Left kidney (tissue), 1 donor: ENCODE measurements at regions not wholly inside any gene's neighbourhood (a gene's known extent, or its start where the extent isn't known, plus 50 kb on each side); places are given as distances from the start of the nearest gene placed in this dataset.
"Not testable (repeated sequence)": the region's sequence is repeated elsewhere in the genome, so short reads cannot be mapped to it uniquely, and the experiment has no call there.

Experiments used
- DNase-seq: peaks from one replicate; pipeline ENCODE4 v3.0.0-alpha.2; 2013

DNA sequence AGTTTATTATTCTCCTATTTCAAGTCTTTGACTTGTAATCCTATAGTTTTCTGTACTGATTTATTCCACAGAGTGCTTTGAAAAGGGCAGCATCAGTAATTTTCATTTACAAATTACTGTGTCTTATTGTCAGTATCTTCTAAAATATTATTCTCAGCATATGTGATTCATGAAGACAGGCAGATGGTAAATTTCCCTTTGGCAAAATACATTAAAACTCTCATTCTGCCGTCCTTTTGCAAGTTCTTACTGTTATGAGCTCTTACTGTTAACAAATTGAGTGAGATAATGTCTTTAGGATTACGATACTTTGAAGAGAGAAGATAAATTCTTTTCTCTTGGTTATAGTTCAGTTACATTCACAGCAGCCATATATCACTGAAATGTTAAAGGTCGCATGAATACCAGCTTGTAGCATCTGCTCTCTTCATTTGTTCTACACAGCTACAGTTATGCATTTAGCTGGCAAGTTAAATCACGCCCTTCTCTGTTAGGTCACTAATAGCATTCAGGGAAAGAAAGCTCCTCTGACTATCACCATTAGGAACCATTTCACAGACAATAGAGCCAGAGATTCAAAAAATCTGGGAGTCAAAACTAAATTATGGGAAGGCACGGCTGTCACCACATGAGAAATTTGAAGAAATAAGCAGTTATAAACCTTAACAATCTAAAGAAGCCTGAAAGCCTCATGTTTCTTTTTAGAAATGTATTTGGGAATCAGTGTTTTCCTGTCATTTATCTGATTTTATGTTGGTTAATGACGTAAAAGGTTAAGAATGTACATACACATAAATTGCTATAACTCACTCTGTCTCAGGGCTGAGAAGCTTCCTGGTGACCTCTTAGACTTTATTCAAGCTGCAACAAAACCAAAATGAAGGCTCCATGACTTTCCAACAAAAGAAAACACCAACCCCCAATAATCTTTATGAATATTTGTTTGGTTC is 109.6 kb upstream of the SP4 start:
- DNase-seq: peak; percentile 22

GRCh38 chr7:21318916-21319270 is 109.0 kb upstream of the SP4 start:
- no peak for DNase-seq

DNA sequence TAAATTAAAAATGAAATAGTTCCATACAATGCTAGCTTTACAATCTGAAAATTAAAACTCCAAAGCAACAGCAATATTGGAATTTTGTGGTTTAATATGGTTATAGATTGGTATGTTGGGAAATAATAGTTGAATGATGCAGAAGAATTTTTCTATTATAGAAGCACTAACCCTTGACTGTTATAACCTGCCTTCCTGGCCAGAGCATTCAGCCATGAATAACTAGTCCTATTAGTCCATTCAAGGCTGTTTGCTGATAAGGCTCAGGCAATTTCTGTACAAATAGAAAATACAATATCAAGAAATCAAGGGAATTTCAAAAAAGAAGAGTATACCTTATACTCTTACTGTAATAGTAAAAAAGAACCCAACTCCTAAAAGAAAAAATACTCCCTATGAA is 101.6 kb upstream of the SP4 start:
- no peak for DNase-seq

DNA sequence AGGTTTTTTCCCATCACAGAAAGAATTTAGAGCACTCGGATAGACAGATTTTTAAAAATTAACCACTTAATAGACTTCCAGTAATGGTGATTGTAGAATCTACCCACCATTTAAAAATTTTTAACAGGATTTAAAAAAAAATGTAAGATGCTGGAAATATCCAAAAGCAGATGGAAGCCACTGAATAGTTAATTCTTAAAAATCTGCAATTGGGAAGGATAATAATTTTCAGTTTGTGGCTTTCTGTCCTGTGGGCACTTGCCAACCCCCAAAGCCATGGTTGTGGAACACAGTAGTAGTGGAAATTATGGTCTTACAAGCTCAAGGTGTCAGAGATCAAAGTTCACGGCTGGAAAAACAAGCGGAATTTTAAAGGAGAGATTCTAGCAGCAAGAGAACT is 101.0 kb upstream of the SP4 start:
- no peak for DNase-seq

DNA sequence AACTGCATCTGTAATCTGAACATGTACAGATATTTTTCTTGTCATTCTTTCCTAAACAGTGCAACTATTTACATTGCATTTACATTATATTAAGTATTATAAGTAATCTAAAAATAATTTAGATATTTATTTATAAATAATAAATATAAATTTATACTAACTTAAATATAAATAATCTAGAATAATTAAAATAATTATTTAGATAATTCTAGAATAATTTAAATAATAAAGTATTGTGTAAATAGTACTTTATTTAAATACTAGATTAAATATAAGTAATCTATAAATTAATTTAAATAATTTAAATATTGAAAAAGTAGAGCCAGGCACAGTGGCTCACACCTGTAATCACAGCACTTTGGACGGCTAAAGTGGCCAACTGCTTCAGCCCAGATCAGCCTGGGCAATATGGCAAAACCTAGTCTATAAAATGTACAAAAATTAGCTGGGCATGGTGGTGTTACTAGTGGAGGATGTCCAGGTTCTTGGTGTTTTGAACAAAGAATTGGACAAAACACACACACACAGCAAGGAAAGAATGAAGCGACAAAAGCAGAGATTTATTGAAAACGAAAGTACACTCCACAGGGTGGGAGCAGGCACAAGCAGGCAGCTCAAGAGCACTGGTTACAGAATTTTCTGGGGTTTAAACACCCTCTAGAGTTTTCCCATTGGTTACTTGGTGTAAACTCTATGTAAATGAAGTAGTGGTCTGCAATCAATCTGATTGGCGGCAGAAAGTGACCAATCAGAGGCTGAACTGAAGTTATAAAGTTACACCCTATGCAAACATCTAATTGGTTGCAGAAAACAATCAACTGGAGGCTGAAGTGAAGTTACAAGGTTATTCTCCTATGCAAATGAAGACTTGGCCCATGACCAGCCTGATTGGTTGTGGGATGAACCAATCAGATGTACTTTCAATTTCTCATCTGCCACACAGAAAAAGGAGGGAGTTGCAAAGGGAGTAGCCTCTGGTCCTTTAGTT is 100.2 kb upstream of the SP4 start:
- no peak for DNase-seq

- no peak for DNase-seq
These were observed 97.3 kb upstream of the SP4 start for GRCh38 chr7:21330462-21331178.

- DNase-seq: no peak
These were observed 93.0 kb upstream of the SP4 start for GRCh38 chr7:21334906-21335305.

DNA sequence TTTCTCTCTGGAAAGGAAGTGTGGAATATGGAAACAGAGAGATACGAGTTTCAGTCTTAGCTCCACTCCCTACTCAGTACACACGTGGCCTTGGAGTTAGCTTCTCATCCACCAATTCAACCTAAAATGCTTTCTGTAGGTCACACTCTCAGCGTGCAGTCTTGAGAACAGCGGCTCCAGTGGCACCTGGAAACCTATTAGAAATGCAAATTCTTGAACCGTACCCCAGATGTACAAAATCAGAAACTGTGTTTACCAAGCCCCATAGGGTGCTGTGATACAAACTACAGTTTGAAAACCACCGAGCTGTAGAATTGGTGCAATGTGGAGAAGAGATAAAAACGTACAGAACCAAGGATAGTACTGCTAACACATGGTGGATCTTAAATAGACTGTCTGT is 91.1 kb upstream of the SP4 start:
- no peak for DNase-seq

- DNase-seq: no peak
These were observed 89.1 kb upstream of the SP4 start for GRCh38 chr7:21338728-21339164.

GRCh38 chr7:21344900-21345299 is 83.0 kb upstream of the SP4 start:
- not testable (repeated sequence) for DNase-seq

DNA sequence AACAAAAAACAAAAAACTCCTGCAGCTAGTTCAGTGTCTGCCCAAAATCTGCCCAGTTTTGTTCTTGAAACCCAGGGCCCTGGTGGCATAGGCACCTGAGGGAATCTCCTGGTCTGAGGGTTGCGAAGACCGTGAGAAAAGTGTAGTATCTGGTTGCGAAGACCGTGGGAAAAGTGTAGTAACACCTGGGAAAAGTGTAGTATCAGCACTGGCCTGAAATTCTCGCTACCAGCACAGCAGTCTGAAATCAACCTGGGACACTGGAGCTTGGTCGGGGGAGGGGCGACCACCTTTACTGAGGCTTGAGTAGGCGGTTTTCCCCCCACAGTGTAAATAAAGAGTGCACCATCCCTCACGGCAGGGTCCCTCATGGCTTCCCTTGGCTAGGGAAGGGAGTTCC is 82.5 kb upstream of the SP4 start:
- no peak for DNase-seq

DNA sequence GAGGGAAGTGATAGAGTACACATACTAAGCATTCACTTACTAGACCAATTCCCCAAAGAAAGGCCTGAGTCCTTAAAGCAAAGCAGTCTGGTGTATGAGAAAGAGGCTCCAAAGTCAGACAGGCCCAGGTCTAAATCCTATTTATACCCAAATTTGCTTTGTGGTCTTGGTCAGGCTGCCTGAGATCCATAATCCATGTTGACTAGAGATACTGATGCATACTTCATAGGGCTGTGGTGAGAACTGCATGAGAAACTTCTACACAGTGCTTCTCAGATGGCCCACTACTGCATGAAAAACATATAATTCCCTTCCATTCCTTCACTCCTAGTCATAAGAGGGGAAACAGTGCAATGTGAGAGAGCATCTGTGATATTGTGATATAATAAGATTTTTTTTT is 81.6 kb upstream of the SP4 start:
- DNase-seq: no peak

- DNase-seq: no peak
These were observed 75.1 kb upstream of the SP4 start for GRCh38 chr7:21352540-21353387.

DNA sequence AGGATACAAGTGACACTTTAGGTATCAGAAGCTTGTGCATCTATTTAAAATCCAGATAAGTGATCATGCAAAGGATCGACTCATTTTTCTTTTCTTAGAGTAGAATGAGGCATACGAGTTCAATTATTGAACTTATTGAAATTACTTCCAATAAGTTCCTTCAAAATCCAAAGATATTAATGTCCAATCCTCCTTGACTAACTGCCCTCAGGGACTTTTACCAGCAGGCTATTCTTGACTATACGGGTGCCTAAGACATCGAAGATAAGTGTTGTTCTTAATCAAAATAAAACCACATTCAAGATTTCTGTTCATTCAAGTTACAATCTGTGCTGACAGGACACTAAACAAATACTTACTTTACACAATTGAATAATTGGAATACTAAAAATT is 74.5 kb upstream of the SP4 start:
- no peak for DNase-seq

GRCh38 chr7:21354284-21354683 is 73.6 kb upstream of the SP4 start:
- no peak for DNase-seq

GRCh38 chr7:21355406-21355874 is 72.4 kb upstream of the SP4 start:
- no peak for DNase-seq

GRCh38 chr7:21356616-21357015 is 71.3 kb upstream of the SP4 start:
- DNase-seq: no peak

DNA sequence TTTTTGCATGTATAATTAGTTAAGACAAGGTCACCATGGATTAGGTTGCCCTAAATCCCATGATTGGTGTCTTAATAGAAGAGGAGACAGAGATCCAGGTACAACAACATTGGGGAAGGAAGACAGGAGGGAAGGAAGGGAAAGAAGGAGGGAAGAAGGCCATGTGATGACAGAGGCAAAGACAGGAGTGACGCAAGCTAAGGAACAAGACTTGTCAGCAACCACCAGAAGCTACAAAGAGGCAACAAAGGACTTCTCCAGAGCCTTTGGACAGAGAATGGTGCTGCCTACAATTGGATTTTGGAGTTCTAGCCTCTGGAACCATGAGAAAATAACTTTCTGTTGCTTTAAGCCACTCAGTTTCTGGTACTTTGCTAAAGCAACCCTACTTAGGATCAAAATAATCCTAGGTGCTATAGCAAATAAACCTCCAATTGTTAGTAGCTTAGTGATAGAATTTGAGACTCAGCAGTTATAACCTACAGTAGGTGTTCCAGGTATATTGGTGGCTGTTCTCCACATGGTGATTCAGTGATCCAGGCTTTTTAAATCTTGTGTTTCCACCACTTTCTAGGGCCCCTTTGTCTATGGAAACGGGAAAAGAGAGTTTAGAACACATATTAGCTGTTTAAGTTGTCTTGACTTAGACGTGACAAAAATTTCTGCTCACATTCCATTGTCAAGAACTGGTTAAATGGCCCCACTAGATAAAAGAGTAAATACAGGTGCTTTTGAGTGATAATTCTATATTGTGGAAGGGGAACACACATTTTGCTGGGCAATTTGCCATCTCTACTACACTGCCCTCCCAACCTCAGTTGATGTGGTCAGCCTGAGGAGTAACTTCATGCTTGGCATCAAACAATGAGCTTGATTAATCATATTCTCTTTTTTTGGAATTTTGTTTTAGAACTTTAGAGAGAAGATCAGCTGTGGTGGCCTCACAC is 70.5 kb upstream of the SP4 start:
- DNase-seq: no peak

DNA sequence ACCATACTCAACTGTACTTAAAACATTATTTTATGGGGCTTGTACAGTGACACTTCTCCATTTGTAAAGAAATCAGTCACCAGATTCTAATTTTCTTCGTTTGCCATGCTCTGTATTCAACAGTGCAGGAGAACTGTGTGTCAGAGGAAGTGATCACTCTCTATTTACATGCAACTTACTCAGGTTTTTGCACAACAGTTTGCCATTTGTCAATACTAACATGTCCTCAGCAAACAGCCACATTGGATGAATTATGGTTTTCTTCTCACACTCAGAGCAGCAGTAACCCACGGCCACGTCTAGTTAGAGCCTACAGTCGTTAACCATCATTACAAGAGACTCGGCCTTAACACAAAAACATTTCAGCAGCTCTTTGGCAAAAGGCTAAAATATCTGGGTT is 69.2 kb upstream of the SP4 start:
- DNase-seq: no peak

- DNase-seq: no peak
These were observed 68.7 kb upstream of the SP4 start for GRCh38 chr7:21359163-21359562.
